DMS153 (cell line): ENCODE measurements at regions not wholly inside any gene's neighbourhood (a gene's known extent, or its start where the extent isn't known, plus 50 kb on each side); places are given as distances from the start of the nearest gene placed in this dataset.

Experiments used
- DNase-seq: peaks from one replicate; lab custom pipeline; 2025; lab: John Stamatoyannopoulos, UW

DNA sequence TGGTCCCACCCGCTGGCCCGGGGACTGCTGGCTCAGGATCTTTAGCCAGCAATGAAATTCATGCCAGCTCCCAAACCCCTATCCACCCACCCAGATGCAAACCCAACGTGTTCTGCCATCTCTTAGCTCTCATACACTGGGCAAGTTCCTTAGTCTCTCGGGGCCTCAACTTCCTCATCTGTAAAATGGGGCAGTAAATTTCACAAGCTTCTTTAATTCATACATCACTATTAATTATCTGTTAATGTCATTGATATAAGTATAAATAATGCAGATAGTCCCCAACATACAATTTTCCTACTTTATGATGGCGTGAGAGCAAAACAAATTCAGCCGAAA is 398.7 kb downstream of the SOX9 start:
- no peak for DNase-seq

DNA sequence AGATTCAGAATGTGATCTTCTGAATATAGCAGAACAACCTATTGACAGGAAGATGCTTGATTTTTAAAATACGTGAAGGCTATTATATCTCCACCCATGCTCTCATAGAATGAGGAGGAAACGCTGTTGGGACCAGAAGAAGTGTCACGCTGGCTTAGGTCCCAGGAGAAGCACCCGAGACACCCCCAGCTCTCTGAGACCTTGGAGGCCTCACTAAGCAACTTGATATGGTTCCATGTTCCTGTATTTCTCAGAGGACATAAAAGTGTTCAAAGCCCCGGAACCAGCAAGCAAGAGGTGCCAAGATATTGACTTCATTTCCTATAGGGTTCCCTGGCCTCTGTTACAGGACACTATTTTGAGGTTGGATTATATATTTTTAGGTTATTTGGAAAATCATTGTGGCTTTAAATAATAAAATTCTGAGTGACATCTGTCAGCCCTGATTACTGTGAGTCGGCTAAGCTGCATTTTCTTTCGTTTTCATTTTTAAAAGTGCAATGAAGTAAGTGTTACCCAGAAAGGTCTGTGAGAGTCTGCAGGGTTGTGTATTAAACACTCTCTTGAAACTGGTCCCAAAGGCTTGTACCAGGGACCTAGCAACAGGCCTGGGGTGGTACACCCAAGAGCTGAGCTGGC is 400.0 kb downstream of the SOX9 start:
- no peak for DNase-seq

DNA sequence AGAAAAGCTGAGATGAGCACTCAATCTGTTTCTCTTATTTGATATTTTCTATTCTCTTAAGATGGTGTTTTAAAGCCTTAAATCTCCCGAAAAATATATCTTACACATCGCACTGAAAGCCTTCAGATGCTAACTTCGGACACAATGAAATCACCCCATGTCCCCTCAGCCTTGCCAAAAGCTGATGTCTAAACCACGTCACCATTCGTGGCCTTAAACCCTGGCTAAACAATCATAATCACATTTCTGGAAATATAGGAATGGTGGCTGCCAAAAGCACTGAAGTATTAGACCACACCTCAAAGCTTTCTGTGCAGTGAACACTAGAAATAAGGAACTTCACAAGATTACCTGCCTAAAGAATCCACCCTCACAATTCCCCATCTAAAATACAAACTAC is 402.7 kb downstream of the SOX9 start:
- no peak for DNase-seq

DNA sequence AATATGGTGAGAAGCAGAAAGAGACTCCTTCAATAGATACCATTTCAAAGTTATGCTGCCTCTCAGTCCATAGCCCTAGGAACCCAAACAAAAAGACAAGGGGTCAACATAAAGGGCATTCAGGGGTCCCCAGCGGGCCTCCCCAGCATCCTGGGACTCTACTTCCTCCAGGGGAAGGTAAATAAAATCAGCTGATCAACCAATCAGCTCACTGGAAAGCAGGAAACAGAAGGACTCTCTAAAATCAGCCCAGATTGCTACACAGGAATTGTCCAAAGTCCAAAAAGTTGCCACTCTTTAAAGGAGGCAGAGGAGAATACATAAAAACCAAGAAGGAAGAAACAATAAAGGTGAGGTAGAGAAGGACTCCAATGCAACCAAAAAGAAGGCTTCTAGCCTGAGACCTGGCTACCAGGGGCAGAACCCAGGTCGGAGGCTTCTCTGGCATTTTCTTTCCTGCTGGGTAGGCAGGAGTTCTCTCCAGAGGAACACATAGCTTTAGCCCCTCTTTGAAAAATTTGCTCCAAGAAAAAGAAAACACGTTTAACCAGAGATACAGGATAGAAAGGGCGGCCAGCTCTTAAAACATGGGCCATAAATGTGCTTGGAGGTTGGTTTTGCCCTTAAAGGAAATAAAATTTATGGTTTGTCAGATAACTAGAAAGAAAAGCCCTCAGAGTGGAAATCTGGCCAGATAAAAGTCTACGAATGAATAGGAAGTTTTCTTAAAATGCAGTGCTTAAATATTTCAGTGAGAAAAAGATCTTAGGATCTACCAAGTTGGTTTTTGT is 404.6 kb downstream of the SOX9 start:
- DNase-seq = no peak

DNA sequence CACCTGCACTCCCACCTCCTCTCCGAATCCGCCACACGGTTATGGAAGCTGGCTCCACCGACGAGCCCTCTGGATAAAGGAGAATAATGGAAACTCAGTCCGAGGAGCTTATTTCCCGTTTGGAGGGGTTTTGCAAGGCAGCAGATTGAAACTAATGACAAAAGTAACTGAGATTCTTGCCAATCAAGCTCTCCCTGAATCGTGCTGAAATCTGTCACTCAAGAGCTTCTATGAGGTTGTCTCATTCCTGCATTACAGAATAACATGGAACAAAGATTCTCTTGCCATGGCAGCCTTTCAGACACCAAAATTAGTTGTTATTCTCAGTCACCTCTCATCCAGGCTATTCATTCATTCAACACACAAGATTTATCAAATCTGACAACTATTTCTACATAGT is 405.9 kb downstream of the SOX9 start:
- DNase-seq = no peak

DNA sequence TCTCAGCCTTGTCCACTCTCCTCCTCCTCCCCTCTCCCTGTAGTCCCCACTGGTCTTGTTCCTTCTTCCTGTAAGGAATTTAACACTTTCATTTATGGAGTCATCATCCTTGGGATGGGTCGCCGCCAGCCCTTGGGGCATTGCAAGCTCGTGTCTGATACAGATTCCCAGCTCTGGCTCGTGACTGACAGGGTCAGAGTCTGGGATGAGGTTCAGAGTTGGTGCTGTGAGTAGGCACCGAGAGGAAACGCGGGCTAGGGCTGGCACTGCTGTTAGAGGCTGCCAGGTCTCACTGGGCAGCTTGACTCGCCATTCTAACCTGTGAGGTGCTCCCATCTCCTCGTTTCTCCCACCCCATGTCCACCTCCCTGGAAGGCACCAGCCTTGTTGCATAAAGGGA is 407.0 kb downstream of the SOX9 start:
- no peak for DNase-seq

DNA sequence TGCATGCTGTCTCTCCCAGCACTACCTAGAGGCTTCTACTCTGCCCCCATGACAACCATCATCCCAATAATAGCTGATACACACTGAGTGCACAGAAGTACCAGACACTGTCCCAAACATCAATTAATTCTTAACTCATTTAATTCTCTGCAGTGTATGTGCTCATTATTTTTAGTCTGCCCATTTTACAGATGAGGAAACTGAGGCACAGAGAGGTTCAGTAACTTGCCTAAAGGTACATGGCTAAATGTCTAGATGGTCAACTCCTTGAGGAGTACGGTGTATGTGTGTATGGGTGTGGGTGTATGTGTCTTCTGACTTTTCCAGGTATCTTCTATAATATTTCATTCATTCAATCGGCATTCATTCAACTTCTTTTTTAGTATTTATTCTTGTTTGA is 407.9 kb downstream of the SOX9 start:
- DNase-seq = no peak

DNA sequence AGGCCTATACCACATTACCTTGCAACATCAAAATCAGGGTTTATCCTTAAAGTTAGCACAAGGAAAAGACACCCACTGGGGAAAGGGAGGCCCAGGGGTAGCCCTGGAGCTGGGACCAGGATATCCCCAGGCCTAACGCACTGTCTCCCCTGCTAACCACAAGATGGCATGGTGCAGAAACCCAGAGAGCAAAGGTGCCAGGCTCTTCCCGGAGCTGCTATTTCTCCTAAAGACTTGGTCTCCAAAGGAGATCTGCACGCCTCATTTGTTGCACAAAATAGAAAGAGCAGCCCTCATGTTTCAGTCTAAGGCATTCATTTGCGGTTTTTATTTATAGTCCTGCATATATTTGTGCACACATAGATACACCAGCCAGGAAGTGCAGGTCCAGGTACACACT is 408.6 kb downstream of the SOX9 start:
- peak; percentile 29 for DNase-seq

DNA sequence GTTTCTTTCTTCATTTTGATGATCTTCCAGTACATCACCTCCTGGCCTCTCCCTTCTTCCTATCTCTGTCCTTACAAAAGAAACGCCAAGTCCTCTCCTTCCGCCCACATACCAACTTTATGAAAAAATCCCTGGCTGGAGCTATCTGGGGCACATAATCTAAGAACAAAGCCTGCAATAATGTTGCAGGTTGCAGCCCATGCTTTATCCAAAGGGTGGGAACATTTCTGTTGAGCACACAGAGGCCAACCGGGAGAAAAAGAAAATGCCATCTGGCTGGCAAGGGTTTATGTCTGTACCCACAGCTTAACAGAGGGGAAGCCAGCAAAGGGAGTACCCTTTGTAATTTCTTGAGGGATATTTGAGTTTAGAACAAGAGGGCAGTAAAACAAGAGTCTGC is 409.6 kb downstream of the SOX9 start:
- no peak for DNase-seq

DNA sequence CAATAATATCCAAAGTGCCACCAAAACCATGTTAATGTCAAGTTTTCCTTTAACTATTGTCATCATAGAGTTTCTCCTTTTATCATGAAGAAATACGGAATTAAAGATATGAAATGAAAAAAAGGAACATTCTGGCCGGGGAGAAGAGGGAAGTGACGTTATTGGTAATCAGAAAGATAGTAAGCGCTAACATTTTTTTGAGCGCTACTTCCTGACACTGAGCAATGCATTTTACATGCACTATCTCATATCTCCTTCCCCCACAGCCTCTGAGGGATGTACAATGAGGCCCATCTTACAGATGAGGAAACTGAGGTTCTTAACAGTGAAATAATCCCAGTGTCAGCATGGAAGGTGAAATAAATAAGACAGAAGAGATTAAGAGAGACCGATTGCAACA is 410.9 kb downstream of the SOX9 start:
- DNase-seq = no peak

DNA sequence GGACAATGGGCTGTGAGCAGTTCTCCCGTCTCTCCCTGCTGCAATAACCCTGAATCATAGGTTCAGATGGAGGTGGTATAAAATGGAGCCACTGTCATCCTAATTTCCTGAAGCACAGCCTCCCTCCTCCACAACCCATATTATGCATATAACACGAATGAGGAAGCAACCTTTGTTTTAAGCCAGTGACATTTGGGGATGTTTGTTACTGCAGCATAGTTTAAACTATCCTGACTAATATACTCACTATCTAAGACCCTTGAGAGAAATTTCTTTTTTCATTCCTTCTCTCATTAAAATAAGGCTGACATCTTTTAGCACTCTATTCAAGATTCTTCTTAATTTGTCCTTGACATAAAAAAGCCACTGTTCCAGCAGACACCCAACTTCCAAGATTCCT is 413.4 kb downstream of the SOX9 start:
- DNase-seq = no peak

DNA sequence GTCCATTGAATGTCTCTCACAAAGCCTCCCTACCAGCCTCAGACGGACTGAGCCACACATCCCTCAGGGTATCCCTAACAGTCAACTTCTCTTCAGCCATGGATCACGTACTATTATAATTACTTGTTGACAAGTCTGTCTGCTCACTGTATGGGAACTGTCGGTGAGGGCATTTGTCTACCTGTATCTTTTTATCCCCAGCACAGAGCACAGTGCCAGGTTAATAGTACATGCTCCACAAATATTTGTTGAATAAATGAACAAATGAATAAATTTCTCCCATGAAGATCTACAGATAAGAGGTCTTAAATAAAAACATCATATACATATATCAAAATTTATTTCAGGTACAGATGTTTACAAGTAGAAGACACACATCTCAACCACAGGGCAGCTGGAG is 414.0 kb downstream of the SOX9 start:
- no peak for DNase-seq

DNA sequence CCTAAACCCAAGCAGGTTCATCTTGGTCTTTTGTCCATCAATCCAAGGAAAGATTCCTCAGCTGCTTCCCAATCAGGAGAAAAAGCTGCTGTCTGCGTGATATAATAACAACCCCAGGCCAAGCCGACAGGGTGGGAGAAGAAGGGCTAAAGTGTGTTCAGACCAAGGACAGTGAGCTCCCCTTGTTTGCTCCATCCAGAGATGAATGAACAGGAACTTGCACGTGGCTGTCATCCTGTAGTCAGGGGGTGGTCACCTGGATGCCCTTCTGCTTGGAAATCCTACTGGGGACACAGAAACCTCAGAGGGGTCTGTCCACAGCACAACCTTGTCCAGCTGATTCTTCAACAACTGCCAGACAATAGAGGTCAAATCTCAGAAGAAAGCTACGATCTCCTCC is 414.5 kb downstream of the SOX9 start:
- no peak for DNase-seq

DNA sequence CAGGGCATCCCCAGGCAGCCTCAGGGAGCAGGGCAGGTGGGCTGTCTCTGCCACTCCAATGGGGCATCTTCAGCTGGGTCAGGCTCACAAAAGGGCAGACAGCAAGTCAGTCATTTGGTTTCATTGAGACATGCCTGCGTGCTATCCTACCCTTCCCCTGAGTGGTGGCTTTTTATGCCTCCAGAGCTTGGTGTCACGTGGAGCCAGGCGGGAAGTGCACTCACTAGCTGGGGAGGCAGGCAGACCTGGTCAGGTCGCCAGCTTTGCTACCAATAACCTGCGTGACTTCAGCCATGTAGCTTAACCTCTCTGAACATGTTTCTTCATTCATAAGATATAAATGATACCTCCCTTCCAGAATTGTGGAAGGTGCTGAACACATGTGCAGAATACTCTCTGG is 415.0 kb downstream of the SOX9 start:
- DNase-seq = no peak

DNA sequence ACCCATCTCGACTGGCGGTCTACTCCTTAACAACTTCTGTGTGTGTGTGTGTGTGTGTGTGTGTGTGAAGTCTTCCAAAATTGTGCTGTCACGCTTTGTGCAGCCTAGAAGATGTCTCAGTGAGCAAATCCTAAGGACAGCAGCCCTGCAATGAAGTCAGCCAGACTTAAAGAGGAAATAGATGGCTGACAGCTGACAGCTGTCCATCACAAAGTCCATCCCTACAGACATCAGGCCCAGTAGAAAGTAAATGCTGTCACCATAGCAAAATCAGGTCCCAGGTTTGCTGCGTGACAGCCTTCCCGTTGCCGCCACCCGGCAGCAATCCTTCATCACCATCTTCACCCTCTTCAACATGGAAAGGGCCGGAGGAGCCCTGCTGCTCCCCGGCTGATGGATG is 416.0 kb downstream of the SOX9 start:
- DNase-seq = no peak

DNA sequence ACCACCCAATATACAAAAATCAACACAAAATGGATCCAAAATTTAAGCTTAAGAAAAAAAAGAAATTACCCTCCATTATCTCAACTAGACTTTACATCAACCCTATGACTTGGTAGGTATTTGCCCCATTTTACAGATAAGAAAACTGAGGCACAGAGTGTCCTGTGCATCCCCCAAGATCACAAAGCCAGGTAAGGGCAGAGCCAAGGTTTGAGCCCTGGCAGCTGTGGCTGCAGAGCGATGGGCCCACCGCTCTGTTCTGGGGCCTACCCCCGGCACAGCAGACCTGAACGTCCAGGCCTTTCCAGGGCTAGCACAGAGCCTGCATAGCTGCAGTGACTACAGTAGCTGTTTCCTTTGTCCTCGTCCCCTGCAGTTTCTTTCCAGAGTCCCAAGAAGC is 417.6 kb downstream of the SOX9 start:
- no peak for DNase-seq

DNA sequence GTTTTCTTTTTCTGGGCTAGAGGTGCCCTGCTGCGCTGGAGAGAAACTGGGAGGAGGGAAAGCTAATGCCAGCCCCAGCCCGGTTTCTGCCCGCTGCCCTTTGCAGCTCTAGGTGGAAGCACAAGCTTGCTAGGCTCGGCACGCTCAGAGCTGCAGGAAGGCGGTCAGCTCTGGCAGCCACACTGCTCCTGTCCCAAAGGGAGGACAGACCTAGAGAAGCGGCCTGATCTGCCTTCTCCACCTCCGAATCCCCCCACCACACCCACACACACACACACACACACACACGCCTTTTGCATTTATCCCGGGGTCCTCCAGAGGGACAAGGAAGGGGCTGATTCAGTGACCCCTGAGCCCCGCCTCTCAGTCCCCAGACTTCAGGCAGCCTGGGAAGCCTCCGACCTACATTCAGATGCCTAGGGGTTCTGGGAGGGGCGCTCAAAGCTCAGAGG is 418.1 kb downstream of the SOX9 start:
- DNase-seq = no peak

DNA sequence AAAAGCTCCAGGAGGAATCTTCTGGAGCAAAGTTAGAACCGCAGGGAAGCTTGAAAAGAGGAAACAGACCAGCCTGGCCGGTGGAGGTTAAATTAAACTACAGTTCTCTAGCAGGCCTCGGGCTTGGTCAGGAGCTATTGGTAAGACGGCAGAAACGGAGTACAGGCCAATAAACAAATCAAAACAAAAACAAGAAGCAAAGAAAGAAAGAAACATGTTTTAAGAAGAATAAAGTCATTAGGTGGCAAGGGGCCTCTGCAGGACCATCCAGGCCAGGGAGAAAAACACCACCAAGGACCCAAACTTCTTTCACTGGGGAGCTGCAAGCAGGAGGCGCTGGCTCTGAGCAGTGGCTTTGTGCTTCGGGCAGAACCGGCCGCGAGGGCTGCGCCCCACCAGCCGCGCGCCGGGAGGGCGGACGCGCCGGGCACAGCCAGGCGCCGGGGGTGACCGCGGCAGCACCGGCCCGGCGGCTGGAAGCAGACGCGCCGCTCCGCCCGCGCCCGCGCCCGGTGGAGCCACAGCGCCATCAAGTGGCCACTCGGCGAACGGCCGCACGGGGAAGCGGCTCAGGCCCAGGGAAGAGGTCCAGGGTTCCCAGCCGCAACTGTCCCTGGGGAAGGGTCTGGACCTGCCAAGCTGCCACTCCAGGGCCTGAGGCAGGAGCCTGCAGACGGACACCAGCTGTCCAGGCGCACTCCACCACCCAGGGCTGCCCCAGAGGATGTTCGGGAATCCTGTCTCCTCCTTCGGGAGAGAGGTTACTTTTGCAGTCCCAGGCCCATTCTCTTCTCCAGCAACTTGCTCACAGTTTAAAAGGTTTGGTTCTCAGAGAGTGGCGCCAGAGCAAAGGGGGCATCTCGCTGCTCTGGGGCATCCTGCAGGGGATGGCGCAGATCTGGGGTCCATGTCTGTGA is 419.4 kb downstream of the SOX9 start:
- DNase-seq = peak; percentile 47

DNA sequence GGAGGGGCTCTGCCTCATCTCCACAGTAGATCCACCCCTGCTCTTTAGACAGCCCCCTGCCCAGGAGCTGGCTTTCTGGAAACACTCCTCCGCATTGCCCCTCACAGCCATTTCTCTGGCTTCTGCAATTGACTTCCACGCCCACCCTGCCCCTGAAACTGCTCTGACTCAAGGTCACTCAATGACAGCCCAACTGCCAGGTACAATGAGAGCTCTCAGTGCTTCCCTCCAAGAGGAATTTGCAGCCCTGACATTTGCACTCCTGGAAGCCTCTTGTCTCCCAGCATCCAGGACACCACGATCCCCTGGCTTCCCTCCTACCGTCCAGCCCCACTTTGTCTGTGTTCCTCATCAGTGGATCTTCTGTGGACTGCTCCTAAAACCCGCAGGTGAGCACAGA is 421.5 kb downstream of the SOX9 start:
- no peak for DNase-seq

DNA sequence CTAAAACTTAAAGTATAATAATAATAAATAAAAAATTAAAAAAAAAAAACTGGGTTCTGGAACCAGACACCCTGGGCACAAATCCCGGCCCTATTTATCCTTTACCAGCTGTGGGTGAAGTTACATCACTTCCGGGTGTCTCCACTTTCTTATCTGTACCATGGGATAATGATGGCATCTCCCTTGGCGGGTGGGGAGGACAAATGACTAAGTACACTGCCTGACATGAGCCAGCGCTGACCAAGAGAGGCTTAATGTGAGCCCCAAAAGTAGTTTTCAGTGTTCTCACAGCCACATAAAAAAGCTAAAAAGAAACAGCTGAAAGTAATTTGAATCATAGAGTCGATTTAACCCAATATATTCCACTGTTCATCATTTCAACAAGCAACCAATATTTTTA is 424.9 kb downstream of the SOX9 start:
- no peak for DNase-seq

DNA sequence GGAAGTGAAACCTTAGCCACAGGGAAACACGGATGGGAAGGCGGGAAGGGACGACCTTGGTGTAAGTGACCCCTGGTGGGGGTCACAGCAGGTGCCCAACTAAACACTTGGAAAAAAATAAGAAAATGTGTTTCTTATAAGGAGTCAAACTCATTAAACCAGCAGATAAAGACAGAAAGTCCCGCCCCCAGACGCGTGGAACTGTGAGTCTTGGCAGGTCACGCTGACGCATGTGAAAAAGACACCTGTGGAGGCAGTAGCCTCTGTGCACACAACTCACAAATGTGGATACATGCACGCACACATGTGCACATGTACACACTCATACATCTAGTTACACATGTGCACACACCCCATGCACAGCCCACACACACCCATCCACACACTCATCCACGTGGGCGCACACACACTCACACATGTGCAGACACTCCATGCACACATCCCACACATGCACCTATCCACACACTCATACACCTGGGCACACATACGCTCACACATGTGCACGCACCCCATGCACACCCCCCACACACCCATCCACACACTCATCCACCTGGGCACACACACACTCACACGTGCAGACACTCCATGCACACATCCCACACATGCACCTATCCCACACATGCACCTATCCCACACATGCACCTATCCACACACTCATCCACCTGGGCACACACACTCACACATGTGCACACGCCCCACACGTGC is 432.4 kb downstream of the SOX9 start:
- DNase-seq = no peak

DNA sequence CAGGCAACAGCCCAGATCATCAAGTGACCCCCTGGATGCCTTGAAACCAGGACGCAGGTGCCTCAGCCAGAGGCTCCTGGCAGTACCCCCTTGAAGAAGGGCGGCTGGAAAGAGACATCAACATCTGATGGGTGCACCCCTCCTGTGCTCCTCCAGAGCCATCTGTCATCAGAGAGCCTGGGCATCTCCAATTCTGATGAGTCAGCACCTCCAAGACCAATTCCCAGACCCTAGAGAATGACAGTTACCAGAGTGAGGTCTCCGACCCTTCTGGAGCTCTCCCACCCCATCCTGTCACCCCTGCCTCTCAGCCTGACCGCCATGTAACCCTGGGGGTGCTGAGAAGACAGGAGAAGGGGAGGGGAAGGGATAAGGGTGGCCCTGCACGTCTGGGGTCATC is 433.7 kb downstream of the SOX9 start:
- no peak for DNase-seq
